HCT116 (cell line): ENCODE measurements at regions not wholly inside any gene's neighbourhood (a gene's known extent, or its start where the extent isn't known, plus 50 kb on each side); places are given as distances from the start of the nearest gene placed in this dataset.

Source experiments
- ATAC-seq: fragments of 200-7000 bp; cut with Tn5 transposase; 2 replicates; pipeline ENCODE4 v1.9.1; 2020; ENCODE audit warnings: mild to moderate bottlenecking, moderate library complexity
- BruUV-seq: library from RNA; stranded (reverse); fragments of 400-500 nt; replicated peaks from 2 replicates; lab custom pipeline; 2021; lab: Mats Ljungman, UMichigan
- CTCF ChIA-PET: fragments of 300-600 bp; sonication (Branson Sonifier 250); formaldehyde crosslinking; loops from one replicate; lab custom pipeline; 2021; ENCODE audit warnings: antibody characterized with exemption; lab: Charles Lee
- POLR2A ChIA-PET: fragments of 300-600, 350-600 bp; sonication (Branson Sonifier 250); formaldehyde crosslinking; loops from one replicate; lab custom pipeline; 2021; ENCODE audit warnings: antibody characterized with exemption; lab: Charles Lee
- RAD21 ChIA-PET, 2 experiments: fragments of 300-600 bp; sonication (Branson Sonifier 250); formaldehyde crosslinking; loops; one replicate each; lab custom pipeline; 2023; ENCODE audit warnings: low total read pairs in 2 of 2; ENCODE audit not compliant: uncharacterized antibody in 2 of 2, unreplicated experiment in 2 of 2, low non-redundant PET in 1 of 2; lab: Charles Lee
- DNase-seq: peaks from one replicate; pipeline ENCODE4 v3.0.0-alpha.2; 2010; ENCODE audit warnings: low read depth, low spot score
- H2AFZ ChIP-seq: fragments of 200-600 bp; shearing (Covaris generic), sonication (generic); 2 replicates; pipeline ENCODE4 v1.6.1; 2017; ENCODE audit warnings: low read depth, mixed run types, mixed read lengths, antibody characterized with exemption, low read length; ENCODE audit not compliant: poor library complexity, severe bottlenecking
- H3K27ac ChIP-seq: 2 replicates; pipeline ENCODE4 v1.5.1; 2012; ENCODE audit warnings: low read depth, low read length
- H3K27me3 ChIP-seq: fragments of 200-600 bp; sonication (generic); 2 replicates; pipeline ENCODE4 v1.6.1; 2016; ENCODE audit warnings: mixed run types, low read length, mixed read lengths; ENCODE audit not compliant: insufficient read depth
- H3K36me3 ChIP-seq, 2 experiments: fragments of 200-500 bp in 1 of 2; fragments of 200-600 bp in 1 of 2; sonication (Bioruptor generic) in 1 of 2; sonication (generic) in 1 of 2; 2 replicates each; pipeline versions ENCODE4 v1.5.1 to v1.6.1; 2014 to 2016; ENCODE audit warnings: low read length in 2 of 2, inconsistent platforms in 1 of 2, mixed read lengths in 1 of 2, mixed run types in 1 of 2; ENCODE audit not compliant: insufficient read depth in 2 of 2, control insufficient read depth in 1 of 2
- H3K4me1 ChIP-seq, 2 experiments: fragments of 200-600 bp in 1 of 2; sonication (generic) in 1 of 2; 2 replicates each; pipeline versions ENCODE4 v1.5.1 to v1.6.1; 2012 to 2017; ENCODE audit warnings: low read length in 2 of 2, inconsistent platforms in 1 of 2, mild to moderate bottlenecking in 1 of 2, mixed read lengths in 1 of 2, mixed run types in 1 of 2, moderate library complexity in 1 of 2; ENCODE audit not compliant: insufficient read depth in 2 of 2, control insufficient read depth in 1 of 2
- H3K4me2 ChIP-seq: fragments of 200-600 bp; sonication (generic); 2 replicates; pipeline ENCODE4 v1.6.1; 2017; ENCODE audit warnings: mixed run types, low read length, mixed read lengths
- H3K4me3 ChIP-seq, 2 experiments: fragments of 200-600 bp in 1 of 2; sonication (generic) in 1 of 2; replicated peaks in 1 of 2; 2 replicates each; pipeline ENCODE4 v1.5.1; 2011 to 2016; ENCODE audit warnings: low read length in 2 of 2, control low read depth in 1 of 2, low read depth in 1 of 2, mild to moderate bottlenecking in 1 of 2, mixed read lengths in 1 of 2, mixed run types in 1 of 2
- H3K79me2 ChIP-seq: fragments of 200-600 bp; sonication (generic); 2 replicates; pipeline ENCODE4 v1.6.1; 2017; ENCODE audit warnings: mild to moderate bottlenecking, mixed run types, low read length, moderate library complexity, mixed read lengths; ENCODE audit not compliant: insufficient read depth
- H3K9ac ChIP-seq: fragments of 200-600 bp; sonication (generic); 2 replicates; pipeline ENCODE4 v1.6.1; 2016; ENCODE audit warnings: low read length, mixed read lengths
- H3K9me2 ChIP-seq: fragments of 200-600 bp; sonication (generic), shearing (Covaris generic); 2 replicates; pipeline ENCODE4 v1.6.1; 2017; ENCODE audit warnings: mixed run types, mild to moderate bottlenecking, moderate library complexity; ENCODE audit not compliant: insufficient read depth
- H3K9me3 ChIP-seq, 2 experiments: fragments of 200-500 bp in 1 of 2; fragments of 200-600 bp in 1 of 2; sonication (Bioruptor generic) in 1 of 2; sonication (generic) in 1 of 2; 2 replicates each; pipeline ENCODE4 v1.6.1; 2014 to 2017; ENCODE audit warnings: low read length in 2 of 2, mixed read lengths in 2 of 2, inconsistent platforms in 1 of 2, low read depth in 1 of 2, mild to moderate bottlenecking in 1 of 2, mixed run types in 1 of 2, moderate library complexity in 1 of 2; ENCODE audit not compliant: control insufficient read depth in 1 of 2, insufficient read depth in 1 of 2
- H4K20me1 ChIP-seq: fragments of 200-600 bp; sonication (generic), shearing (Covaris generic); 2 replicates; pipeline ENCODE4 v1.6.1; 2017; ENCODE audit warnings: mixed run types, mild to moderate bottlenecking, moderate library complexity; ENCODE audit not compliant: insufficient read depth
- CBX3 ChIP-seq: IDR thresholded peaks from 2 replicates; pipeline ENCODE4 v1.6.1; 2012; ENCODE audit warnings: low read depth
- CEBPB ChIP-seq: IDR thresholded peaks from 2 replicates; pipeline ENCODE4 v1.6.1; 2012; ENCODE audit warnings: low read depth
- EGR1 ChIP-seq: IDR thresholded peaks from 2 replicates; pipeline ENCODE4 v1.6.1; 2012; ENCODE audit warnings: low read depth
- ELF1 ChIP-seq: IDR thresholded peaks from 2 replicates; pipeline ENCODE4 v1.6.1; 2012; ENCODE audit warnings: low read depth, borderline replicate concordance
- EZH2 ChIP-seq: fragments of 200-600 bp; sonication (generic); IDR thresholded peaks from 2 replicates; pipeline ENCODE4 v1.6.1; 2017; ENCODE audit warnings: antibody characterized with exemption, mixed run types
- EZH2phosphoT487 ChIP-seq: fragments of 200-600 bp; IDR thresholded peaks from 2 replicates; pipeline ENCODE4 v1.6.1; 2018; ENCODE audit warnings: antibody characterized with exemption, borderline replicate concordance
- FOSL1 ChIP-seq: IDR thresholded peaks from 2 replicates; pipeline ENCODE4 v1.6.1; 2012; ENCODE audit warnings: low read depth
- JUND ChIP-seq: IDR thresholded peaks from 2 replicates; pipeline ENCODE4 v1.6.1; 2012
- POLR2A ChIP-seq: IDR thresholded peaks from 2 replicates; pipeline ENCODE4 v1.7.0; 2011; ENCODE audit warnings: borderline replicate concordance; ENCODE audit not compliant: insufficient read depth, insufficient read length; ENCODE audit errors: extremely low read depth
- POLR2AphosphoS5 ChIP-seq: IDR thresholded peaks from 2 replicates; pipeline ENCODE4 v1.6.1; 2011; ENCODE audit warnings: mild to moderate bottlenecking, low read depth, low read length, moderate library complexity
- RAD21 ChIP-seq: IDR thresholded peaks from 2 replicates; pipeline ENCODE4 v1.6.1; 2012; ENCODE audit warnings: low read depth, mild to moderate bottlenecking
- SIN3A ChIP-seq: IDR thresholded peaks from 2 replicates; pipeline ENCODE4 v1.6.1; 2012; ENCODE audit warnings: low read depth
- SP1 ChIP-seq: IDR thresholded peaks from 2 replicates; pipeline ENCODE4 v1.6.1; 2012; ENCODE audit warnings: low read depth
- SRF ChIP-seq: IDR thresholded peaks from 2 replicates; pipeline ENCODE4 v1.6.1; 2012; ENCODE audit warnings: low read depth
- TCF7L2 ChIP-seq: IDR thresholded peaks from 2 replicates; pipeline ENCODE4 v1.7.0; 2011; ENCODE audit warnings: borderline replicate concordance, inconsistent platforms; ENCODE audit not compliant: insufficient read depth, insufficient read length; ENCODE audit errors: extremely low read depth
- YY1 ChIP-seq: IDR thresholded peaks from 2 replicates; pipeline ENCODE4 v1.6.1; 2011; ENCODE audit warnings: low read length, low read depth, moderate library complexity, mild to moderate bottlenecking; ENCODE audit not compliant: insufficient replicate concordance; ENCODE audit errors: extremely low read depth
- ZFX ChIP-seq: fragments of 450-650 bp; IDR thresholded peaks from 2 replicates; pipeline ENCODE4 v1.6.1; 2017
- ZNF274 ChIP-seq: fragments of 200-500 bp; sonication (Bioruptor generic); IDR thresholded peaks from 2 replicates; pipeline ENCODE4 v1.6.1; 2014; ENCODE audit warnings: mild to moderate bottlenecking, low read depth, low read length, inconsistent platforms
- intact Hi-C: fragments of 100-400 bp; cut with micrococcal nuclease; formaldehyde crosslinking; loops from 2 replicates; pipeline ENCODE4 v1.10.0; 2022
- TF ChIP-seq, protein P1 (sequence below): IDR thresholded peaks from 2 replicates; pipeline ENCODE4 v1.6.1; 2012
- TF ChIP-seq, protein P2 (sequence below): IDR thresholded peaks from 2 replicates; pipeline ENCODE4 v1.6.1; 2012
- TF ChIP-seq, protein P3 (sequence below), 3 experiments: fragments of 200-600 bp in 1 of 3; sonication (generic) in 1 of 3; IDR thresholded peaks in 2 of 3; conservative IDR thresholded peaks in 1 of 3; 2 replicates each; pipeline ENCODE4 v1.5.1; 2012 to 2017; ENCODE audit warnings: low read depth in 2 of 3, low read length in 2 of 3, antibody characterized with exemption in 1 of 3, borderline replicate concordance in 1 of 3, control low read depth in 1 of 3, mild to moderate bottlenecking in 1 of 3, mixed read lengths in 1 of 3, mixed run types in 1 of 3, moderate library complexity in 1 of 3; ENCODE audit not compliant: insufficient read depth in 1 of 3

DNA sequence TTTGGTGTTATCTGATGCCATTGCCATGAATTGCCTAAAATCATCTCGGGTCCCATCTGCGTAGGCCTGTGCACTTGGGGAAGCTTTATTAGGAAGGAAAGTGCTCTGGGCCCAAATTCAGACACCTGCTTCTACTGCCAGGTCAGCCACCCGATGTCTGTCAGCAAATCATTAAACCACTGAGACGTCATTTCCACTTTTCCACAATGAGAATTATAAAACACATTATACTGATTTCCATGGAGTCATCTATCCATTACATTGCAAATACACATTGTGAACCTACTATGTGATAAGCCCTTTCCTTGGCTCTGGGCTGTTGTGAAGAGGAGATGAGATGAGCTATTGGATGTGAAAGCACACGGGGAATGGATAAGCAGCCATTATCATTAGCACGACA is 1022.9 kb downstream of the BCL11B start:
- H3K9me3 ChIP-seq, result no peaks in the 10 kb centered on the region; a peak in 1 of 4 replicates
- no peaks in the 10 kb centered on the region for H4K20me1 ChIP-seq
- H3K9ac ChIP-seq, result no peak overlapping the region
- intact Hi-C loops, result no loop called here
- no peak overlapping the region for H3K27ac ChIP-seq
- H3K4me1 ChIP-seq, result no peaks in the 10 kb centered on the region
- no peak overlapping the region for H3K4me3 ChIP-seq
- no peak for ATAC-seq
- ChIA-PET POLR2A (no interaction called here), RAD21 (no interaction called here), CTCF (no interaction called here)
- no peak overlapping the region for H3K4me2 ChIP-seq
- H3K9me2 ChIP-seq, result no peaks in the 10 kb centered on the region
- TF ChIP-seq ZFX (no peak), EZH2phosphoT487 (no peak), SP1 (no peak), SRF (no peak), JUND (no peak), EZH2 (no peak), CBX3 (no peak), CEBPB (no peak), ELF1 (no peak), SIN3A (no peak)
- DNase-seq, result no peak
- BruUV-seq, result no TSS peak
- H3K79me2 ChIP-seq, result no peaks in the 10 kb centered on the region
- H3K27me3 ChIP-seq, result no peaks in the 10 kb centered on the region
- H3K36me3 ChIP-seq, result no peaks in the 10 kb centered on the region
- H2AFZ ChIP-seq, result no peak overlapping the region

DNA sequence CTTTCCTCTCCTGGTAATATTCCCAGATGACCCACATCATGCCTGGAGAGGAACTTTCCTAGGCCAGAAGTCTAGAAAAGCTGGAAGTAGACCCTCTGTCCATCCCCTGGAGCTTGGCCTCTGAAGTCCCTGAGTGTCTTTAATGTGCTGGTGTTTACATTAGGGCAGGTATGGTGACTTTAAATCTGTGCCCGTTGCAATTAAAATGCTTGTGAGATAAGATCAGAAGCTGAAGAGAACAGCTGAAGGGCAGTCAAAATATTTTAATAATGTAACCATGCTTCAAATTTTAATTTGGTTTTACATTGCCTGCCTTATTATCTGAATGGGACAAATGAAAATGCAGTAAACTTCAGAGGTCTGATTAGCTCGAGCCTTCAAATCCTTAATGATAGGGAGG is 1022.5 kb downstream of the BCL11B start:
- Histone ChIP-seq H4K20me1 (no peaks in the 10 kb centered on the region), H3K4me1 (no peaks in the 10 kb centered on the region), H3K9me3 (no peaks in the 10 kb centered on the region; a peak in 1 of 4 replicates), H3K4me2 (no peak overlapping the region), H2AFZ (no peak overlapping the region), H3K27ac (no peak overlapping the region), H3K9ac (no peak overlapping the region), H3K9me2 (no peaks in the 10 kb centered on the region), H3K79me2 (no peaks in the 10 kb centered on the region), H3K36me3 (no peaks in the 10 kb centered on the region), H3K27me3 (no peaks in the 10 kb centered on the region), H3K4me3 (no peak overlapping the region)
- ChIA-PET CTCF (no interaction called here), POLR2A (no interaction called here), RAD21 (no interaction called here)
- DNase-seq, result no peak
- no TSS peak for BruUV-seq
- intact Hi-C loops, result no loop called here
- no peak for ATAC-seq
- TF ChIP-seq, protein P1, sequence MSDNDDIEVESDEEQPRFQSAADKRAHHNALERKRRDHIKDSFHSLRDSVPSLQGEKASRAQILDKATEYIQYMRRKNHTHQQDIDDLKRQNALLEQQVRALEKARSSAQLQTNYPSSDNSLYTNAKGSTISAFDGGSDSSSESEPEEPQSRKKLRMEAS, result no peak
- TF ChIP-seq FOSL1 (no peak), YY1 (no peak), POLR2AphosphoS5 (no peak), SIN3A (no peak), EZH2 (no peak), ZFX (no peak), RAD21 (no peak), ELF1 (no peak), EGR1 (no peak), SRF (no peak), POLR2A (no peak), JUND (no peak), ZNF274 (no peak), SP1 (no peak), TCF7L2 (no peak), CEBPB (no peak)
- TF ChIP-seq, protein P2, sequence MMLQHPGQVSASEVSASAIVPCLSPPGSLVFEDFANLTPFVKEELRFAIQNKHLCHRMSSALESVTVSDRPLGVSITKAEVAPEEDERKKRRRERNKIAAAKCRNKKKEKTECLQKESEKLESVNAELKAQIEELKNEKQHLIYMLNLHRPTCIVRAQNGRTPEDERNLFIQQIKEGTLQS, result no peak
- TF ChIP-seq, protein P3, sequence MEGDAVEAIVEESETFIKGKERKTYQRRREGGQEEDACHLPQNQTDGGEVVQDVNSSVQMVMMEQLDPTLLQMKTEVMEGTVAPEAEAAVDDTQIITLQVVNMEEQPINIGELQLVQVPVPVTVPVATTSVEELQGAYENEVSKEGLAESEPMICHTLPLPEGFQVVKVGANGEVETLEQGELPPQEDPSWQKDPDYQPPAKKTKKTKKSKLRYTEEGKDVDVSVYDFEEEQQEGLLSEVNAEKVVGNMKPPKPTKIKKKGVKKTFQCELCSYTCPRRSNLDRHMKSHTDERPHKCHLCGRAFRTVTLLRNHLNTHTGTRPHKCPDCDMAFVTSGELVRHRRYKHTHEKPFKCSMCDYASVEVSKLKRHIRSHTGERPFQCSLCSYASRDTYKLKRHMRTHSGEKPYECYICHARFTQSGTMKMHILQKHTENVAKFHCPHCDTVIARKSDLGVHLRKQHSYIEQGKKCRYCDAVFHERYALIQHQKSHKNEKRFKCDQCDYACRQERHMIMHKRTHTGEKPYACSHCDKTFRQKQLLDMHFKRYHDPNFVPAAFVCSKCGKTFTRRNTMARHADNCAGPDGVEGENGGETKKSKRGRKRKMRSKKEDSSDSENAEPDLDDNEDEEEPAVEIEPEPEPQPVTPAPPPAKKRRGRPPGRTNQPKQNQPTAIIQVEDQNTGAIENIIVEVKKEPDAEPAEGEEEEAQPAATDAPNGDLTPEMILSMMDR (IDR thresholded peaks at IDR 0.05 in 2 of 3, conservative IDR thresholded peaks at IDR 0.05 in 1 of 3; ENCODE audit: borderline replicate concordance in 1 of 3, insufficient read depth in 1 of 3, low read depth in 2 of 3, low read length in 2 of 3), result no peak
